H1 (cell line): ENCODE measurements at regions not wholly inside any gene's neighbourhood (a gene's known extent, or its start where the extent isn't known, plus 50 kb on each side); places are given as distances from the start of the nearest gene placed in this dataset.

ENCODE experiments used
- BRCA1 ChIP-seq: IDR thresholded peaks from 2 replicates; pipeline ENCODE4 v1.6.1; 2012; ENCODE audit warnings: low read depth, low read length, improper control_type of control experiment
- CTCF ChIP-seq, 3 experiments: IDR thresholded peaks; 1 replicate in 2 of 3; 2 replicates in 1 of 3; pipeline versions ENCODE4 v1.5.1 to v1.6.1; 2011; ENCODE audit warnings: low read length in 3 of 3, mild to moderate bottlenecking in 3 of 3, inconsistent platforms in 2 of 3, low read depth in 1 of 3, moderate library complexity in 1 of 3; ENCODE audit not compliant: insufficient read depth in 1 of 3; ENCODE audit errors: control extremely low read depth in 1 of 3
- NRF1 ChIP-seq: IDR thresholded peaks from 2 replicates; pipeline ENCODE4 v1.6.1; 2011; ENCODE audit warnings: mild to moderate bottlenecking, low read depth, low read length, improper control_type of control experiment
- TF ChIP-seq, protein P1 (sequence below): fragments of 300-600 bp; sonication (generic); IDR thresholded peaks from 2 replicates; pipeline ENCODE4 v1.7.1; 2012; ENCODE audit warnings: low read length, moderate library complexity, mild to moderate bottlenecking, inconsistent platforms; ENCODE audit not compliant: insufficient replicate concordance

DNA sequence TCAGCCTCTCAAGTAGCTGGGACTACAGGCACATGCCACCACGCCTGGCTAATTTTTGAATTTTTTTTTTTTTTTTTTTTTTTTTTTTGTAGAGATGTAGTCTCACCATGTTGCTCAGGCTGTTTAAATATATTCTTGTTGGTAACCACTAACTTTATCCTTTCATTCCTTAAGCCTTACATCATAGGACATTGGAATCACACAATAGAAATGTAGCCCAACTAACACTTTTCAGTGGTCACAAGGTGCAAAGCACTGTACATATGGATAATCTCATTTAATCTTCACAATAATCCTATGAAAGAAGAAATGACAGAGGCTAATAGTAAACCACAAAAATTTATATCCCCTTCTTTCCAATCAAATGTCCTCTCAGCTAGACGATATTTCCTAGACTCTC is 417.8 kb upstream of the DACH1 start:
- TF ChIP-seq BRCA1, result no peak
- no peak for TF ChIP-seq NRF1
- no peak for TF ChIP-seq CTCF (IDR thresholded peaks at IDR 0.05; ENCODE audit: control extremely low read depth in 1 of 3, insufficient read depth in 1 of 3, low read depth in 1 of 3, low read length in 3 of 3)
- TF ChIP-seq, protein P1, sequence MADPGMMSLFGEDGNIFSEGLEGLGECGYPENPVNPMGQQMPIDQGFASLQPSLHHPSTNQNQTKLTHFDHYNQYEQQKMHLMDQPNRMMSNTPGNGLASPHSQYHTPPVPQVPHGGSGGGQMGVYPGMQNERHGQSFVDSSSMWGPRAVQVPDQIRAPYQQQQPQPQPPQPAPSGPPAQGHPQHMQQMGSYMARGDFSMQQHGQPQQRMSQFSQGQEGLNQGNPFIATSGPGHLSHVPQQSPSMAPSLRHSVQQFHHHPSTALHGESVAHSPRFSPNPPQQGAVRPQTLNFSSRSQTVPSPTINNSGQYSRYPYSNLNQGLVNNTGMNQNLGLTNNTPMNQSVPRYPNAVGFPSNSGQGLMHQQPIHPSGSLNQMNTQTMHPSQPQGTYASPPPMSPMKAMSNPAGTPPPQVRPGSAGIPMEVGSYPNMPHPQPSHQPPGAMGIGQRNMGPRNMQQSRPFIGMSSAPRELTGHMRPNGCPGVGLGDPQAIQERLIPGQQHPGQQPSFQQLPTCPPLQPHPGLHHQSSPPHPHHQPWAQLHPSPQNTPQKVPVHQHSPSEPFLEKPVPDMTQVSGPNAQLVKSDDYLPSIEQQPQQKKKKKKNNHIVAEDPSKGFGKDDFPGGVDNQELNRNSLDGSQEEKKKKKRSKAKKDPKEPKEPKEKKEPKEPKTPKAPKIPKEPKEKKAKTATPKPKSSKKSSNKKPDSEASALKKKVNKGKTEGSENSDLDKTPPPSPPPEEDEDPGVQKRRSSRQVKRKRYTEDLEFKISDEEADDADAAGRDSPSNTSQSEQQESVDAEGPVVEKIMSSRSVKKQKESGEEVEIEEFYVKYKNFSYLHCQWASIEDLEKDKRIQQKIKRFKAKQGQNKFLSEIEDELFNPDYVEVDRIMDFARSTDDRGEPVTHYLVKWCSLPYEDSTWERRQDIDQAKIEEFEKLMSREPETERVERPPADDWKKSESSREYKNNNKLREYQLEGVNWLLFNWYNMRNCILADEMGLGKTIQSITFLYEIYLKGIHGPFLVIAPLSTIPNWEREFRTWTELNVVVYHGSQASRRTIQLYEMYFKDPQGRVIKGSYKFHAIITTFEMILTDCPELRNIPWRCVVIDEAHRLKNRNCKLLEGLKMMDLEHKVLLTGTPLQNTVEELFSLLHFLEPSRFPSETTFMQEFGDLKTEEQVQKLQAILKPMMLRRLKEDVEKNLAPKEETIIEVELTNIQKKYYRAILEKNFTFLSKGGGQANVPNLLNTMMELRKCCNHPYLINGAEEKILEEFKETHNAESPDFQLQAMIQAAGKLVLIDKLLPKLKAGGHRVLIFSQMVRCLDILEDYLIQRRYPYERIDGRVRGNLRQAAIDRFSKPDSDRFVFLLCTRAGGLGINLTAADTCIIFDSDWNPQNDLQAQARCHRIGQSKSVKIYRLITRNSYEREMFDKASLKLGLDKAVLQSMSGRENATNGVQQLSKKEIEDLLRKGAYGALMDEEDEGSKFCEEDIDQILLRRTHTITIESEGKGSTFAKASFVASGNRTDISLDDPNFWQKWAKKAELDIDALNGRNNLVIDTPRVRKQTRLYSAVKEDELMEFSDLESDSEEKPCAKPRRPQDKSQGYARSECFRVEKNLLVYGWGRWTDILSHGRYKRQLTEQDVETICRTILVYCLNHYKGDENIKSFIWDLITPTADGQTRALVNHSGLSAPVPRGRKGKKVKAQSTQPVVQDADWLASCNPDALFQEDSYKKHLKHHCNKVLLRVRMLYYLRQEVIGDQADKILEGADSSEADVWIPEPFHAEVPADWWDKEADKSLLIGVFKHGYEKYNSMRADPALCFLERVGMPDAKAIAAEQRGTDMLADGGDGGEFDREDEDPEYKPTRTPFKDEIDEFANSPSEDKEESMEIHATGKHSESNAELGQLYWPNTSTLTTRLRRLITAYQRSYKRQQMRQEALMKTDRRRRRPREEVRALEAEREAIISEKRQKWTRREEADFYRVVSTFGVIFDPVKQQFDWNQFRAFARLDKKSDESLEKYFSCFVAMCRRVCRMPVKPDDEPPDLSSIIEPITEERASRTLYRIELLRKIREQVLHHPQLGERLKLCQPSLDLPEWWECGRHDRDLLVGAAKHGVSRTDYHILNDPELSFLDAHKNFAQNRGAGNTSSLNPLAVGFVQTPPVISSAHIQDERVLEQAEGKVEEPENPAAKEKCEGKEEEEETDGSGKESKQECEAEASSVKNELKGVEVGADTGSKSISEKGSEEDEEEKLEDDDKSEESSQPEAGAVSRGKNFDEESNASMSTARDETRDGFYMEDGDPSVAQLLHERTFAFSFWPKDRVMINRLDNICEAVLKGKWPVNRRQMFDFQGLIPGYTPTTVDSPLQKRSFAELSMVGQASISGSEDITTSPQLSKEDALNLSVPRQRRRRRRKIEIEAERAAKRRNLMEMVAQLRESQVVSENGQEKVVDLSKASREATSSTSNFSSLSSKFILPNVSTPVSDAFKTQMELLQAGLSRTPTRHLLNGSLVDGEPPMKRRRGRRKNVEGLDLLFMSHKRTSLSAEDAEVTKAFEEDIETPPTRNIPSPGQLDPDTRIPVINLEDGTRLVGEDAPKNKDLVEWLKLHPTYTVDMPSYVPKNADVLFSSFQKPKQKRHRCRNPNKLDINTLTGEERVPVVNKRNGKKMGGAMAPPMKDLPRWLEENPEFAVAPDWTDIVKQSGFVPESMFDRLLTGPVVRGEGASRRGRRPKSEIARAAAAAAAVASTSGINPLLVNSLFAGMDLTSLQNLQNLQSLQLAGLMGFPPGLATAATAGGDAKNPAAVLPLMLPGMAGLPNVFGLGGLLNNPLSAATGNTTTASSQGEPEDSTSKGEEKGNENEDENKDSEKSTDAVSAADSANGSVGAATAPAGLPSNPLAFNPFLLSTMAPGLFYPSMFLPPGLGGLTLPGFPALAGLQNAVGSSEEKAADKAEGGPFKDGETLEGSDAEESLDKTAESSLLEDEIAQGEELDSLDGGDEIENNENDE, result no peak
